ENCODE measurements at regions not wholly inside any gene's neighbourhood (a gene's known extent, or its start where the extent isn't known, plus 50 kb on each side); places are given as distances from the start of the nearest gene placed in this dataset.

GRCh38 chr6:4591218-4591617, 185.0 kb upstream of the CDYL start:
- no peak for TF ChIP-seq EP300 (IDR thresholded peaks at IDR 0.05; ENCODE audit: borderline replicate concordance)
- no peak for TF ChIP-seq ZBTB7A (IDR thresholded peaks at IDR 0.05; ENCODE audit: low read depth)
- no peak for TF ChIP-seq TEAD4 (IDR thresholded peaks at IDR 0.05)
- TF ChIP-seq CEBPB (IDR thresholded peaks at IDR 0.05) = no peak
- TF ChIP-seq RAD21 (IDR thresholded peaks at IDR 0.05; ENCODE audit: low read depth) = no peak
- TF ChIP-seq USF1 (IDR thresholded peaks at IDR 0.05) = no peak

- no peak for TF ChIP-seq EGR1 (IDR thresholded peaks at IDR 0.05)
- TF ChIP-seq CREB1 (IDR thresholded peaks at IDR 0.05; ENCODE audit: low read depth) = no peak
- no peak for TF ChIP-seq EP300 (IDR thresholded peaks at IDR 0.05; ENCODE audit: borderline replicate concordance)
- TF ChIP-seq TEAD4 (IDR thresholded peaks at IDR 0.05) = no peak
- TF ChIP-seq USF1 (IDR thresholded peaks at IDR 0.05) = no peak
- TF ChIP-seq MAX (IDR thresholded peaks at IDR 0.05) = no peak
- no peak for TF ChIP-seq YY1 (IDR thresholded peaks at IDR 0.05; ENCODE audit: low read depth)
- TF ChIP-seq FOXM1 (IDR thresholded peaks at IDR 0.05; ENCODE audit: borderline replicate concordance, low read depth) = no peak
- TF ChIP-seq NFIC (IDR thresholded peaks at IDR 0.05) = no peak
- no peak for TF ChIP-seq TCF12 (IDR thresholded peaks at IDR 0.05; ENCODE audit: low read depth)
- no peak for TF ChIP-seq TAF1 (IDR thresholded peaks at IDR 0.05; ENCODE audit: low read depth)
- no peak for TF ChIP-seq REST (IDR thresholded peaks at IDR 0.05; ENCODE audit: low read depth)
- TF ChIP-seq ZBTB7A (IDR thresholded peaks at IDR 0.05; ENCODE audit: low read depth) = no peak
- no peak for TF ChIP-seq RAD21 (IDR thresholded peaks at IDR 0.05; ENCODE audit: low read depth)
- no peak for TF ChIP-seq CEBPB (IDR thresholded peaks at IDR 0.05)
Measured at GRCh38 chr6:4589295-4589694, 186.9 kb upstream of the CDYL start.

- TF ChIP-seq USF1 (IDR thresholded peaks at IDR 0.05) (no peak), TEAD4 (IDR thresholded peaks at IDR 0.05) (no peak), EP300 (IDR thresholded peaks at IDR 0.05; ENCODE audit: borderline replicate concordance) (no peak), RAD21 (IDR thresholded peaks at IDR 0.05; ENCODE audit: low read depth) (no peak), EGR1 (IDR thresholded peaks at IDR 0.05) (no peak), ZBTB7A (IDR thresholded peaks at IDR 0.05; ENCODE audit: low read depth) (no peak), NFIC (IDR thresholded peaks at IDR 0.05) (no peak), FOXM1 (IDR thresholded peaks at IDR 0.05; ENCODE audit: borderline replicate concordance, low read depth) (no peak), YY1 (IDR thresholded peaks at IDR 0.05; ENCODE audit: low read depth) (no peak), MAX (IDR thresholded peaks at IDR 0.05) (no peak), TCF12 (IDR thresholded peaks at IDR 0.05; ENCODE audit: low read depth) (no peak), CEBPB (IDR thresholded peaks at IDR 0.05) (no peak), REST (IDR thresholded peaks at IDR 0.05; ENCODE audit: low read depth) (no peak)
Measured at GRCh38 chr6:4588581-4588980, 187.6 kb upstream of the CDYL start.

- TF ChIP-seq CREB1 (IDR thresholded peaks at IDR 0.05; ENCODE audit: low read depth) (no peak), REST (IDR thresholded peaks at IDR 0.05; ENCODE audit: low read depth) (no peak), EP300 (IDR thresholded peaks at IDR 0.05; ENCODE audit: borderline replicate concordance) (no peak), USF1 (IDR thresholded peaks at IDR 0.05) (no peak), ZBTB7A (IDR thresholded peaks at IDR 0.05; ENCODE audit: low read depth) (no peak), FOXM1 (IDR thresholded peaks at IDR 0.05; ENCODE audit: borderline replicate concordance, low read depth) (no peak), YY1 (IDR thresholded peaks at IDR 0.05; ENCODE audit: low read depth) (no peak), TCF12 (IDR thresholded peaks at IDR 0.05; ENCODE audit: low read depth) (no peak), NFIC (IDR thresholded peaks at IDR 0.05) (no peak)
Measured at GRCh38 chr6:4588163-4588562, 188.0 kb upstream of the CDYL start.
